Activated CD8-positive, alpha-beta memory T cell treated with anti-CD3 and anti-CD28 coated beads, Interleukin-2, amount 10 ng/mL, durations not matched to agents 7 days and 5 days (primary cell): ENCODE measurements at regions not wholly inside any gene's neighbourhood (a gene's known extent, or its start where the extent isn't known, plus 50 kb on each side); places are given as distances from the start of the nearest gene placed in this dataset.
"Not testable (repeated sequence)": the region's sequence is repeated elsewhere in the genome, so short reads cannot be mapped to it uniquely, and the experiment has no call there.

ENCODE experiments used
- ATAC-seq: fragments of 150-1000 bp; cut with Tn5 transposase; one replicate; pipeline ENCODE4 v1.10.0; 2021; ENCODE audit warnings: moderate library complexity
- CTCF ChIA-PET: fragments of 350-600 bp; sonication (Branson Sonifier 250); formaldehyde crosslinking; loops from one replicate; lab custom pipeline; 2021; ENCODE audit warnings: antibody characterized with exemption; lab: Charles Lee
- DNase-seq: peaks from one replicate; pipeline ENCODE4 v3.0.0-alpha.2; 2020
- H3K27ac Mint-ChIP-seq: one replicate; pipeline ENCODE4 v1.8.0; 2021; ENCODE audit warnings: mild to moderate bottlenecking, mixed read lengths
- H3K27me3 Mint-ChIP-seq: one replicate; pipeline ENCODE4 v1.8.0; 2021; ENCODE audit warnings: mixed read lengths
- H3K36me3 Mint-ChIP-seq: one replicate; pipeline ENCODE4 v1.8.0; 2021; ENCODE audit warnings: mild to moderate bottlenecking, mixed read lengths
- H3K4me1 Mint-ChIP-seq: one replicate; pipeline ENCODE4 v1.8.0; 2021; ENCODE audit warnings: mixed read lengths
- H3K4me3 Mint-ChIP-seq: one replicate; pipeline ENCODE4 v1.8.0; 2021; ENCODE audit warnings: mild to moderate bottlenecking, moderate library complexity, mixed read lengths
- H3K9me3 Mint-ChIP-seq: one replicate; pipeline ENCODE4 v1.8.0; 2022; ENCODE audit warnings: low read depth, mixed read lengths

DNA sequence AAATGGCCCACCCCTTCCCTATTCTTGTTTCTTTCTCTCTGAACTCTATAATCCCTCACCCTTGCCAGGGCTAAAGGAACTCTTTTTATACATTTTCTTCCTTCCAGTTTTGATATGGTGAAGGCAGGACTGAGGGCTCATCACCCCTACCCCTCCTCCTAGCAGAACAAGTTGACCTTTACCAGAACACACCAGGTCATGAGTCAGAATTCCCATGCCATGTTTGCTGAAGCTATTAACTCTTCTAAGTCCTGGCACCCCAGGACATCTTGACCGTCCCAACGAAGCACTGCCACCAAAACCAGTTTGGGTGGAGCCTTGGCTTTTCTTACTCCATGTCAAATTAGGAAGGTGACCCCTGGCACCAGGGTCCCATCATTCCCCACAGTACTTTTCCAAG lies 57.5 kb upstream of the DYNLT3 start:
- peaks cover 29% of the 10 kb centered on the region for H3K27me3 Mint-ChIP-seq
- H3K4me3 Mint-ChIP-seq = no peak overlapping the region
- ATAC-seq (no peak), DNase-seq (no peak)
- peaks cover 3% of the 10 kb centered on the region for H3K4me1 Mint-ChIP-seq
- CTCF ChIA-PET = no interaction called here
- no peaks in the 10 kb centered on the region for H3K36me3 Mint-ChIP-seq
- no peak overlapping the region for H3K27ac Mint-ChIP-seq
- peaks cover 3% of the 10 kb centered on the region for H3K9me3 Mint-ChIP-seq

DNA sequence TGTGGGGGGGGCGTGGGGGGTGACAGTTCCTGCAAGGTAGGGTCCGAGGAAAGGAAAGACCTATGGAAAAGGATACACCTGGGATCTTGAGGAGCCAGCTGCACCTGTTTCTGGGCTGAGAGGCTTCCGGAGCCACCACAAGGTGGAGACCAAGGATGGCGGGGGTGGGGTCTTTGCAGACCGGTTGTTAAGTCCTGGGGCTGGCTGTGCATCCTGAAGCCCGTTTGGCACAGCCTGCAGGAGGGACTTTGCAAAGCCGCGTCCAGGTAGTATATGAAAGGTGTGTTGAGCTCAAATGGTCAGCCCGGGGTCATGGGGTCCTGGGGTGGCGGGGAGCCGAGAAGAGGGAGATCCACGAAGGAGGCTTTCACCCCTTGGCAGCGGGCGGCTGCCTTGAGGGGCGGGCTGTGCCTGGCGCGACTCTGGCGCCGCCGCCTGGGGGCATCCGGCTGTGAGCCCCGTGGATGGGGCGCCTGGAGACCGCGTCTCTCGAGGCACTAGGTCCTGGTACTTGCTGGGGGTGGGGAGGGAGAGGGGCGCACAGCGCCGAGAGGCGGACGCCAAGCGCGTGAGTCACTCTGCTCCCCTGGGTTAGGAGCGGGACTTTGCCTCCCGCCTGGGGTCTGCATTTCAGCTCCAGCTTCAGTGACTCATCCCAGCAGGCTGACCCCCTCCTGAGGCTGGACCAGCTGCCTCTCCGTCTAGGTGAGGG lies 58.2 kb upstream of the DYNLT3 start:
- CTCF ChIA-PET = interaction anchor here (0.9 kb wide), 1 partner anchor 20 kb away, joined by 3 read pairs; no protein-coding TSS in a partner anchor
- no peak overlapping the region for H3K4me3 Mint-ChIP-seq
- peak; percentile 40 for DNase-seq

DNA sequence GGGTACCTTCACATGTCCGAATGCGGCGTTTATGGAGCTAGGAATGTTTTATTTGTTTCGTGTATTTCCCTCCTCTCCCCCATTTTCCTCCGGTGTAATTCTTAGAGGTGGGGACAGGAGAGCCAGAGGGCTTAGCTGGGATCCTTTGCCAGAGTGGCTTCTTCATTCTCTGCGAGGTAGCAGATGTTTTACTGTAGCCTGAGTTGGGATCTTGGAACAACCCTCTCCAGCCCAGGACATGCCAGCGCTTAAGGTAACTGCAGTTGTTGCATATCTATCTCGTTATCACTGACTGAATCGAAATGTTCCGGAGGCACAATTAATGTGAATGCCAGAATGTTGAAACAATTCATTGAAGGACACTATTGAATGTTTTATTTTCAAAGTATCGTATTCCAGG lies 59.0 kb upstream of the DYNLT3 start:
- H3K27ac Mint-ChIP-seq = no peak overlapping the region
- peaks cover 3% of the 10 kb centered on the region for H3K9me3 Mint-ChIP-seq
- no peaks in the 10 kb centered on the region for H3K36me3 Mint-ChIP-seq
- CTCF ChIA-PET = interaction anchor here (0.9 kb wide), 1 partner anchor 20 kb away, joined by 3 read pairs; no protein-coding TSS in a partner anchor
- DNase-seq = no peak
- no peak overlapping the region for H3K4me3 Mint-ChIP-seq
- H3K4me1 Mint-ChIP-seq = peaks cover 3% of the 10 kb centered on the region
- peaks cover 29% of the 10 kb centered on the region for H3K27me3 Mint-ChIP-seq
- no peak for ATAC-seq

More for the DNA sequence above, 58.2 kb upstream of the DYNLT3 start:
- peaks cover 3% of the 10 kb centered on the region for H3K4me1 Mint-ChIP-seq
- no peaks in the 10 kb centered on the region for H3K36me3 Mint-ChIP-seq
- no peak overlapping the region for H3K27ac Mint-ChIP-seq
- H3K27me3 Mint-ChIP-seq = peaks cover 29% of the 10 kb centered on the region
- peaks cover 3% of the 10 kb centered on the region for H3K9me3 Mint-ChIP-seq
- ATAC-seq = no peak

DNA sequence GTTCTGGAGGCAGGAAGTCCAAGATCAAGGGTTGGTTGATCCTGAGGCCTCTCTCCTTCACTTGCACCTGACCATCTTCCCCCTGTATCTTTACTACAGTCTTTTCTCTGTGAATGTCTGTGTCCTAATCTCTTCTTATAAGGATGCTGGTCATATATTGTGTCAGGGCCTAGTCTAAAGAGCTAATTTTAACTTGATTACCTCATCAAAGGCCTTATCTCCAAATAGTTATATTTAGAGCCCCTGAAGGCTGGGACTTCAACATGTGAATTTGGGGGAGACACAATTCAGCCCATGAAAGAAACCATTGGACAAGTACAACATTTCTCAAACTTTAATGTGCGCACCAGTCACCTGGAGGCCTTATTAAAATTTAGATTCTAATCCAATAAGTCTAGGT lies 62.8 kb upstream of the DYNLT3 start:
- CTCF ChIA-PET = no interaction called here
- Mint-ChIP-seq H3K4me3 (no peak overlapping the region), H3K27ac (no peak overlapping the region), H3K27me3 (peaks cover 19% of the 10 kb centered on the region), H3K4me1 (peaks cover 13% of the 10 kb centered on the region), H3K36me3 (peaks cover 2% of the 10 kb centered on the region), H3K9me3 (no peaks in the 10 kb centered on the region)
- ATAC-seq (no peak), DNase-seq (no peak)

DNA sequence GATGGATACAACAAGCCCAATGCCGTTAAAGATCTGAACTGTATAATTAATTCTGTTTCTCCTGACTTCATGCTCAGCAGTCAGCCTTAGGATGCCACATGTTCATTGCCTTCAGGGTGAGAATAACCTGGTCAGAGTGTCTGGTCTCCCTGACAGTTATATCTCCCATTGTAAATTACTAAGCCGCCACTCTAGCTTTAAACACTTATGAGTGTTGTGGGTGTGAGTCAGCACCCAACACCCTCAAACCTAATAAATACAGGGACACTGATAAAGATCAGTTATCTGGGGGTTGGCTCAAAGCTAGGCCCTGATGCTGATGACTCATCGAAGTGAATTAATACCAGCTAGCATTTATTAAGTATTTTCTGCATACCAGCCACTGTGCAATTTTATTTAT lies 64.9 kb upstream of the DYNLT3 start:
- peaks cover 2% of the 10 kb centered on the region for H3K36me3 Mint-ChIP-seq
- peaks cover 10% of the 10 kb centered on the region for H3K4me1 Mint-ChIP-seq
- H3K4me3 Mint-ChIP-seq = no peak overlapping the region
- no peaks in the 10 kb centered on the region for H3K9me3 Mint-ChIP-seq
- peaks cover 6% of the 10 kb centered on the region for H3K27me3 Mint-ChIP-seq
- DNase-seq (no peak), ATAC-seq (peak; percentile 58)
- CTCF ChIA-PET = no interaction called here
- H3K27ac Mint-ChIP-seq = no peak overlapping the region

DNA sequence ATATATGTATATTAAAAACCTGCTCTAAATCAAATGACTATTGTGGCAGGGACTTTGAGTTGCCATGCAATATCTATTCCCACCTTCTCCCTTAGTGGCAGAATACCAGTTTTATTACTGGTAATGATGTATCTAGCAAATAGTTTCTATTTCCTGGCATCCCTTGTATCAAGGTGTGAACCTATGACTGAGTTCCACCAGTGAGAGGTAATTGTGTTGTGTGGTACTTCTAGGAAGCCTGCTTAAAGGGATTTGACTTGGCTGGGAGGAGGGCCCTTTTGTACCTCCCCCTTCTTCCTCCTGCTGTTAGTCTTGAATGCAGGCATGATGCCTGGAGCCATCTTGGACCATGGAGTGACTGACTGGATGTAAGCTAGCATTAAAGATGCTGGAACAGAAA lies 65.4 kb upstream of the DYNLT3 start:
- ATAC-seq (peak; percentile 27), DNase-seq (no peak)
- Mint-ChIP-seq H3K9me3 (no peaks in the 10 kb centered on the region), H3K4me1 (peaks cover 10% of the 10 kb centered on the region), H3K36me3 (peaks cover 2% of the 10 kb centered on the region), H3K4me3 (no peak overlapping the region), H3K27ac (no peak overlapping the region), H3K27me3 (peaks cover 3% of the 10 kb centered on the region)
- CTCF ChIA-PET = no interaction called here

DNA sequence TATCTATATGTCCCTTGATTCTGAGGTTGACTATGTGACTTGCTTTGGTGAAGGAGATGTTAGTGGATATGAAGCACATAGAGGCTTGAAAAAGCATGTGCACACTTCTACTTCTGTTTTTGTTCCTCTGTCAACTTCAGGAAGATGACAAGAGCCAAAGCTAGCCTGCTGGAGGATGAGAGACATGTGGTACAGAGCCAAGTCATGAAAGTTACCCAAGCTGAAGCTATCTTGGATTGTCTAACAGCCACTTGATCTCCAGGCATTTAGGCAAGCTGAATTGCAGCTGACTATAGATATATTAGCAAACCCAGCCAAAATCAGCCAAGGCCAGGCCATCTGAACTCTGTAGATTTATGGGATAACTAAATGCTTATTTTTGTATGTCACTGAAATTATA lies 70.8 kb upstream of the DYNLT3 start:
- Mint-ChIP-seq H3K36me3 (peaks cover 2% of the 10 kb centered on the region), H3K27ac (no peak overlapping the region), H3K4me1 (no peaks in the 10 kb centered on the region), H3K9me3 (no peaks in the 10 kb centered on the region), H3K27me3 (peaks cover 14% of the 10 kb centered on the region), H3K4me3 (no peak overlapping the region)
- ATAC-seq (no peak), DNase-seq (no peak)
- CTCF ChIA-PET = no interaction called here

DNA sequence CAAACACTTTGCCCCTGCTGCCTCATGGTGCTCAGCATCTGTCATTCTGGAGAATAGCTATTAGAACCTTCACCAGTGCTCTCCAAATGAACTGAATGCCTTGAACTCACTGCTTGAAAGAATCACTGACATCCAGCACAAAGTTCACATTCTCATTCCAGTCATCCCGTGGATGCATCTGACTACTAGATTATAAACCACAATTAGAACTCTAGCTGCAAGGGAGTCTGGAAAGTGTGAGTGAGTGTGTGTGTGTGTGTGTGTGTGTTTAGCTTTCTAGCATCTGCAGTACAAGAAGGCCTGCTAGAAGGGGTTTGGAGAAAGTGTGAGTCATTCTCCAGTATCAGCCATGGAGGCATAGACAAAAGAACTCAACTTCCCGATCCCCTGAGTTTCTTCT lies 71.3 kb upstream of the DYNLT3 start:
- ATAC-seq (no peak), DNase-seq (no peak)
- H3K27ac Mint-ChIP-seq = no peak overlapping the region
- H3K9me3 Mint-ChIP-seq = no peaks in the 10 kb centered on the region
- CTCF ChIA-PET = no interaction called here
- peaks cover under 1% of the 10 kb centered on the region for H3K36me3 Mint-ChIP-seq
- H3K27me3 Mint-ChIP-seq = peaks cover 14% of the 10 kb centered on the region
- no peaks in the 10 kb centered on the region for H3K4me1 Mint-ChIP-seq
- no peak overlapping the region for H3K4me3 Mint-ChIP-seq

DNA sequence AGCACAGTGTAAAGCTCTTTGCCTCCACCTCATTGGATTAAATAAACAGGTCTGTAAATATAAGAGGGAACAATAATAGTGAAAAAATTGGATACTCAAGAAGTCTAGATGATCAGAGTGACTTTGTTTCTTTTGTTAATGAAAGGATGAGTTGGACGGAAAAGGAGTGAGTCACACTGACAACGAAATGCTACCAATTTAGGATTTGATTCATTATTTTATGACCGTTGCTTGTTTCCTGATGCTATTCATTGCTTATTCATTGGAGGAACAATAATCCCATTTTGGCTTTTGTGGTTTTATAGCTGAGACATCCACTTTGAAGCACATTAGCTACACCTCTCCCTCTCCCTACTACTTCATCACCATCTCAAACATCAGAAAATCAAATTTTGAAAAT lies 74.4 kb upstream of the DYNLT3 start:
- H3K27ac Mint-ChIP-seq = no peak overlapping the region
- H3K27me3 Mint-ChIP-seq = peaks cover 14% of the 10 kb centered on the region
- CTCF ChIA-PET = no interaction called here
- H3K9me3 Mint-ChIP-seq = no peaks in the 10 kb centered on the region
- H3K4me3 Mint-ChIP-seq = no peak overlapping the region
- no peaks in the 10 kb centered on the region for H3K4me1 Mint-ChIP-seq
- DNase-seq (no peak), ATAC-seq (no peak)
- H3K36me3 Mint-ChIP-seq = no peaks in the 10 kb centered on the region

DNA sequence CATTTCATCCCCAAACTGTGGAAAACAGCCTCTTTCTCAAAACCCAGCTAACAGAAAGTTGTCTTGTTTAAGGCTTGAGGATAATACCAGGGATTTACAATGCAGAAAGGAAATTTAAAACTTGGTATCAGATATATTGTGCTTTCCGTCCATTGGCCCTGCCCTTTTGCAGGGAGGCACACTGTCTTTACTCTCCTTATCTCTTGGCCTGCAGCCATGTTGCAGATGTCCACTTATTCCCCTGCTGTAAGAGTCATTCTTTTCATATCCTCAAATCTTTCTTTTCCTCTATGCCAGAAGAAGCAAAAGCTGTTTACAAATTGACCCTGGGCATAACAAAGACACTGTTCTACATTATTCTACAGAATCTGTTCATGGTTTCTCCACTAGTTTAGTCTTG lies 75.6 kb upstream of the DYNLT3 start:
- H3K4me1 Mint-ChIP-seq = no peaks in the 10 kb centered on the region
- H3K36me3 Mint-ChIP-seq = no peaks in the 10 kb centered on the region
- no peaks in the 10 kb centered on the region for H3K9me3 Mint-ChIP-seq
- peaks cover 15% of the 10 kb centered on the region for H3K27me3 Mint-ChIP-seq
- H3K4me3 Mint-ChIP-seq = no peak overlapping the region
- no peak for DNase-seq
- H3K27ac Mint-ChIP-seq = no peak overlapping the region
- CTCF ChIA-PET = no interaction called here
- no peak for ATAC-seq

DNA sequence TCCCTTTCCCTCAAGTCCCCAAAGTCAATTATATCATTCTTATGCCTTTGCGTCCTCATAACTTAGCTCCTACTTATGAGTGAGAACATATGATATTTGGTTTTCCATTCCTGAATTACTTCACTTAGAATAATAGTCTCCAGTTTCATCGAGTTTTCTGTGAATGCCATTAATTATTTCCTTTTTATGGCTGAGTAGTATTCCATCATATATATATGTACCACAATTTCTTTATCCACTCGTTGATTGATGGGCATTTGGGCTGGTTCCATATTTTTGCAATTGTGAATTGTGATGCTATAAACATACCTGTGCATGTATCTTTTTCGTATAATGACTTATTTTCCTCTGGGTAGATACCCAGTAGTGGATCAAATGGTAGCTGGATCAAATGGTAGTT lies 78.4 kb upstream of the DYNLT3 start:
- not testable (repeated sequence) for H3K9me3 Mint-ChIP-seq, DNase-seq, H3K36me3 Mint-ChIP-seq, H3K27ac Mint-ChIP-seq, H3K4me3 Mint-ChIP-seq, H3K4me1 Mint-ChIP-seq, ATAC-seq
- peaks cover 11% of the 10 kb centered on the region for H3K27me3 Mint-ChIP-seq
- CTCF ChIA-PET = interaction anchor here (1.5 kb wide), 1 partner anchor 20 kb away, joined by 3 read pairs; no protein-coding TSS in a partner anchor

DNA sequence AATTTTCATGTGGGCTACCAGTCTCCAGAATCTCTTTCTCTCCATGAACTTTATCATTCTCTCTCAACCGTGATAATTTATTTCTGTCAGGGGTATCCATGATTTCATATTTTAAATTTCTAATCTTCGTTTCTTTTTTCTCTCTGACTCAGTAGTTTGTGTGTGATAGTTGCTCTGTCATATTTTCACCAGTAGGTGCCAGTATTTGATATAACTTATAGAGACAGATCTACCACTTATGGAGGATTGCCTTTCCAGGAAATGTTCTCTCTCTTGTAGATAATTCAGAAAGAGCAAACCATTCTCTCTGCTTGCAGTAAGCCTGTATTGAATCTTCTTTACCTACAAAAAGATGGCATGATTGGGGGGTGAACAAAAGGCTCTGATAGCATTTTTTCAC lies 79.3 kb upstream of the DYNLT3 start:
- Mint-ChIP-seq H3K4me3 (no peak overlapping the region), H3K27me3 (peaks cover 8% of the 10 kb centered on the region), H3K27ac (no peak overlapping the region), H3K4me1 (no peaks in the 10 kb centered on the region), H3K9me3 (no peaks in the 10 kb centered on the region), H3K36me3 (no peaks in the 10 kb centered on the region)
- ATAC-seq (peak; percentile 45), DNase-seq (no peak)
- CTCF ChIA-PET = interaction anchor here (0.7 to 1.5 kb wide), 4 partner anchors 21 to 240 kb away, joined by 3 to 4 read pairs (median 4); no protein-coding TSS in a partner anchor

DNA sequence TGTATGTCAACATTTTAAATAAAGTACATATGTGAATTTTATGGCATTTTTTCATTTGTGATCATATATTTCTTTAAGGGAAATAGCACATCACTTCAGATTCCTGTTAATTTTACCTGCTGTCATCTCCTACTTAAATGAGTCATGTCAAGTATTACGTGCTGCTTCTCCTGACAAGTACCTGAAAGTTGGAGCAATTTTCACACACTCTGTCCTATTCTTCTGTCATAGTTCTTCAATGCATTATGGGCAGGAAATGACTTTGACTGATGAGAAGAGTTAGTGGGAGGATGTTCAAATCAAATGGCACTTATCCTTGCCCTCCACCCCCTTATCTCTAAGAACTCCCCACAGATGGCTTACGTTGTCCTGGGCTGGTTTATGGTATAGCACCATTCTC lies 64.2 kb upstream of the SYTL5 start:
- no peak overlapping the region for H3K4me3 Mint-ChIP-seq
- H3K4me1 Mint-ChIP-seq = no peaks in the 10 kb centered on the region
- no peak overlapping the region for H3K27ac Mint-ChIP-seq
- ATAC-seq = no peak
- no peaks in the 10 kb centered on the region for H3K27me3 Mint-ChIP-seq
- CTCF ChIA-PET = no interaction called here
- no peaks in the 10 kb centered on the region for H3K36me3 Mint-ChIP-seq
- H3K9me3 Mint-ChIP-seq = no peaks in the 10 kb centered on the region
- no peak for DNase-seq

DNA sequence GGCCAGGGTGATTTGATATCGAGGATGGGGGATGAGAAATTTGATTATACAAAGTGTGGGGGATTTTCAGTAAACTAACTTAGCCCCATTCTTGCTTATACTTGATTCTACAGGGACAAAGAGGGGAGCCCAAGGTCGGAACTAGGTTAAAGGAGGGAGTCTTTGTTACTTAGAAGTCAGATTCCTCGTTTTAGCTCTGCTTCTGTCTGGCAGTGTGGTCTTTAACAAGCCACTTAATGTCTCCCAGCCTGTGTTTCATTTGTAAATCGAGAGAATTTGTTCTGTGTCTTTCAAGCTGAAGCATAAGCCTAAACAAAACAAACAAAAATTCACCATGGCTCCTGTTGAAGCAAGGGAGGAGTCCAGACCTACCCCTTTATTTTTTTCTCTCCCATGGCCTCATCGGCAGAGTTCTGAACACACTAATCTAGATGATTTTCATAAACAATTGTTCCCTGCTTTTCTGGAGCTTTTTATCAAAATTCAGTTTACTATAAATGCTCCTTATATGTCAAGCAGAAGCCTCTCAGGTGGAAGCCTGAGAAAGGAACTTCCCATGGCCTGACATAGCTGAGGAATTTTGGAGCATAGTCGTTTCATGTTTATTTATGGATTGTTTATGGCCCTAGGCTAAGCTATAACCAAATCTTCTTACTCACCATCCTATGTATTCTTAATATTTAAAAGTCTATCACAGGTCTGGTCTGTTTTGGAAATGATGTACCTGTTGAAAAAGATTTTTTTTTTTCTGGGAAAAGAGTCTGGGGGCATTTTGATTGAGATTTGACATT lies 62.6 kb upstream of the SYTL5 start:
- H3K4me1 Mint-ChIP-seq = no peaks in the 10 kb centered on the region
- DNase-seq (no peak), ATAC-seq (no peak)
- no peaks in the 10 kb centered on the region for H3K9me3 Mint-ChIP-seq
- H3K36me3 Mint-ChIP-seq = no peaks in the 10 kb centered on the region
- no peak overlapping the region for H3K27ac Mint-ChIP-seq
- CTCF ChIA-PET = no interaction called here
- H3K27me3 Mint-ChIP-seq = no peaks in the 10 kb centered on the region
- no peak overlapping the region for H3K4me3 Mint-ChIP-seq
